CD1c-positive myeloid dendritic cell (primary cell): ENCODE measurements at regions not wholly inside any gene's neighbourhood (a gene's known extent, or its start where the extent isn't known, plus 50 kb on each side); places are given as distances from the start of the nearest gene placed in this dataset.
"Not testable (repeated sequence)": the region's sequence is repeated elsewhere in the genome, so short reads cannot be mapped to it uniquely, and the experiment has no call there.

Experiments
- DNase-seq: peaks from one replicate; pipeline ENCODE4 v3.0.0-alpha.2; 2016; ENCODE audit errors: extremely low spot score

DNA sequence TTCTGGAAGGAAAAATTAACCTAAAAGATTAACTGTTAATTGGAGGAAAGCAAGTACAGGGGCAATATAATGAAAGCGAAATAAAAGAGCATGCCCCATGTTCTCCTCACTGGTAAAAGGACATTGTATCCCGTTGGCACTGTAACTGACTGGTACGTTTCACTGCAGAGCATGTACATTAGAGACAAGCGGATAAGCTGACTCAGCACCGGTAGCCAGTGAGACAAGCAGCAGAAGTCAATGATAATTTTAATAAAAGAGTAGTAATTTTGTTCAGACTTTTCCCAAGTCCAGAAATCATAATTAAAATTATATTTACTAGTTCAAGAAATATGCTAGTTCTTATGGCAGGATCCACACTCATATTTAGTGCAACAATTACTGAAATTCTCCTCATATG, 161.5 kb upstream of the VWC2 start:
- DNase-seq: no peak

DNA sequence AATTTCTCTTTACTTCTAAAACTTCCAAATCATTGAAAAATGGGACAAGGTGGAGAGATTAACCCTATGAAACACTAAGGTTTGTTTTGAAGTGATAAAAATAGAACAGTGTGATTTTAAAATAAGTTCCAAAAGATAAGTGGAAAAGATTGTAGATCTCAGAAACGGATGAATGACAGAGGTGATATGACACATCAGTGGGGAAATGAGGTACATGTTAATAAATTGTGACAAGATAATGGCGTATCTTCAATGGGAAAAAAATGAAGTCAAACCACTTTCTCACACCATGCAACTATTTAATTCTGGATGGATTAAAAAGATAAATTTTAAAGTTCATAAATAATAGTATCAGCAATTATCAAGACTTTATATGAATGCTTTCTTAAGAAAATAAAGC, 159.7 kb upstream of the VWC2 start:
- no peak for DNase-seq

DNA sequence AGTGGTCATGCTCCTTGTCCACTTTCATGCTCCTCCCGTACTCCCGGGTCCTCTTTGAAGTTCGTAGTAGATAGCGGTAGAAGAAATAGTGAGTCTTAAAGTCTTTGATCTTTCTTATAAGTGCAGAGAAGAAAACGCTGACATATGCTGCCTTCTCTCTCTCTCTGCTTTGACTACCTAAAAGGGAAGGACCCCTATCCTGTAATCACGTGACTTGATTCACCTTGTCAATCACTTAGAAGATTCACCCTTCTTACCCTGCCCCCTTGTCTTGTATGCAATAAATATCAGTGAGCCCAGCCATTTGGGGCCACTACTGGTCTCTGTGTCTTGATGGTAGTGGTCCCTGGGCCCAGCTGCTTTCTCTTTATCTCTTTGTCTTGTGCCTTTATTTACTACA, 158.5 kb upstream of the VWC2 start:
- DNase-seq: not testable (repeated sequence)

DNA sequence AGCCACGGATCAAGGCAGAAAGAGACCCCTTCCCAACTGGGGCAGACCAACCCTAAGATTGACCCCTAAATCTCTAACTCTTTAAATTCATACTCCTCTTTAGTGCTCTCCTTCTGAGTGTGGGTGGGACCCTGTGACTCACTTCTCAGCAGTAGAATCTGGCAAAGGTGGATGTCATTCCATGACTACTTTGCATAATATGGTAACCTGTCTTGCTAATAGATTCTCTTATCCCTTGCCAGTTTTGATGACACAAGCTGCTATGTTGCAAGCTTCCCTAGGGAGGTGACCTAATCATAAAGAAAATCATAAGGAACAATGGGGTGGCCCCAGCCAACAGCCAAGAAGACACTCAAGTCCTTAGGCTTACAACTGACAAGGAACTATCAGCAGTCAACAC, 155.4 kb upstream of the VWC2 start:
- DNase-seq: no peak

DNA sequence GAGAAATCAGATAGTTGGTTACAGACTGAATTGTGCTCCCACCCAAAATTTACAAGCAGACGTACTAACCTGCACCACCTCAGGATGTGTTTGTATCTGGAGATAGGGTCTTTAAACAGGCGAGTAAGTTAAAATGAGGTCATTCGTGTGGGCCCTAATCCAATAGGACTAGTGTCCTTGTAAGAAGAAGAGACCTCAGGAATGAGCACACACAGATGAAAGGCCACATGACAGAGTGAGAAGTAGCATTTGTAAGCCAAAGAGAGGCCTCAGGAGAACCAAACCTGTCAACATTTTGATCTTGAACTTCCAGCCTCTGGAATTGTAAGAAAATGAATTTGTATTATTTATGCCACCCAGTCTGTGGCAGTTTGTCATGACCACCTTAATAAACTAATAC, 149.5 kb upstream of the VWC2 start:
- no peak for DNase-seq

DNA sequence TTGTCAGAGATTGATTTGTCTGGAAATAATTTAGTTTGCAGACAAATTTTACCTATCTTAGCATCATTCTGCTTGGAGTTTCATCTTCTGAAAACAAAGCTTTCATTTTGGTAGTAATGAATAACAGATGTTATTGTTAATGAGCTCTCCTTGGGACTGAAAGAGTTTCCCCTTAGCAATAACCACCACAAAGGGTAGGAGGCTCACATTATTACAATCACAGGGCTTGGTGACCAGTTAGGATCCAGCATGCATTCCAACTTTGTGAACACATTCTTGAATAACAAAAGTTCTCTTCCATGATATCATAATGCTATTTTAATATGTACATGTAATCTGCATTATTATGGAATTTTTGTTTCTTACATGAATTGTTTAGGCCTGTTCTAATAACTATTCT, 148.8 kb upstream of the VWC2 start:
- no peak for DNase-seq

DNA sequence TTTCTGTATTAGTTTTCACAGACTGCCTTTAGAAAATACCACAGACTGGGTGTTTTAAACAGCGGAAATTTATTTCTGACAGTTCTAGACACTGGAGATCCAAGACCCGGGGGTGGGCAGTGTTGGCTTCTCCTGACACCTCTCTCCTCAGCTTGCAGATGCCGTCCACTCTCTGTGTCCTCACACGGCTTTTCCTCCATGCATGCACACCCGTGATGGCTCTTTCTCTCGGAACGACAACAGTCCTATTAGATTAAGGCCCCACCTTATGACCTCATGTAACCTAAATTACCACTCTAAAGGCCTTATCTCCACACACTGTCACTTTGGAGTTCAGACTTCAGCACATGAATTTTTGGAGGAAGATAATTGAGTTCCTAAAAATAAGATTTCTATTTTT, 142.9 kb upstream of the VWC2 start:
- DNase-seq: no peak

DNA sequence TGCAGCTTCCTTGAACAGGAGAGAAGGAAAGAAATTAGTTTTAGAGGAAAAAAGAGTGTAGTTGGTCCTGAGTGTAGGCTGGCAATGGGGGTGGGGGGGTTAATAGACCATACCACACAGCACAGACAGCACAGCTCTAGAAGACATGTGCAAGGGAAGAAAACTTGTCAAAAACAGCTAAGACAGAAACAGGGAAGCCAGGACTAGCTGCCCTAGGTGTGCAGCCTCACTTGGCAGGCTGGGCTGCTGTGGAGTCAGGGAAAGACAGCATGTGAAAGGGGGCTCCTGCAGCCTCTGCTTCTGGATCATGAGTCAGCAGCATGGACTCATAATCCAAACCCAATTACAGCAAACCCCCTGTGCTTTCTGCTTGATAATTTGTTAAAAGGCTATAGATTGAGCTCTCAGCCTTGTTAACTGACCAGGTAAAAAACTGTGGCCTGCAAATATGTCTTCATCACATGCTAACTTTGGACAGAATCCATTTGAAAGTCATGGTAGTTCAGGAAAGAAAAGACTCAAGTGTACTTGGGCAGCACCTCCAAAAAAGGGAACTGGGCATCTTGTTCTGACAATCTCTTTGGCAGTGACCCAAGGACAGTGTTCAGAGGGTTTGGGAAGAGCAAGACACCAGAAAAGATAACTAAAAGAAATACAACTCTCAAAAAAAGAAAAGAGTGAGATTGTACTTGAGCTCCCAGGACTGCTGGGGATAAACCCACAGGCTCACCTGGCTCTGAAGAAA, 142.2 kb upstream of the VWC2 start:
- peak; percentile 54 for DNase-seq

DNA sequence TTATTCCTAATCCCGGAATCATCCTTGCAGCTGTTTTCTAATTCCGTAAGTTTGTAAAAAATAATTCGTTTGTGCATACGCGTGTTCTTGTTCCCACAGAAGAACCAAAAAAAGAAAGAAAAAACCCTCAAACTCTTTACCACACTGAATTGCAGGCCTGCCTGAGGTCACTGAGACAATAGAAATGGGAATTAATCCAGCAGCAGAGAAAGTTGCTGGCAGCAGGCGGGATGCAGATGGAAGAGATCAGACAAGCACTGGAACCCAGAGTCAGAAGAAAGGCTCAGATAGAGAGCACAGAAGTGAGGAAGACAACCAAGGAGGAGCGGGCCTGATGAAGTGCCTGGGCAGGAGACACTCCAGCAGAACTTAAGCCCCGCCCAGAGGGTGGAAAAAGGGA, 141.5 kb upstream of the VWC2 start:
- DNase-seq: no peak

DNA sequence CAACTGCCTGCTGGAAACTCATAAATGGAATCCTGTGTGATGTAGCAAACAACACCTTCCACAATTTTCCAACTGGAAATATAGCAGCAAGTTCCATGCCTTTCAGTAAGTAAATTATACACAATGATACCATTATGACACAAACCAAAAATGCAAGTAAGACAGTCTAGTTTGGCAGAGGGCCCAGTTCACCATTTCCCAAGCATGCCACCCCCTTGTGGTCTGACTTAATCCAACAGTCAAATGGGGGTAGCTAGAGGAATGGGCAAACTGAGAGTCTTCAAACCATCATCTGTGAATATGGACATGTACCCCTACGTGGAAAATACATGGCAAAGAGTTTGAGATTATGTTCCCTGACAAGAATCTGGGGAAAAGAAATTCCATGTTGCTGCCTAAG, 137.6 kb upstream of the VWC2 start:
- DNase-seq: peak; percentile 11

DNA sequence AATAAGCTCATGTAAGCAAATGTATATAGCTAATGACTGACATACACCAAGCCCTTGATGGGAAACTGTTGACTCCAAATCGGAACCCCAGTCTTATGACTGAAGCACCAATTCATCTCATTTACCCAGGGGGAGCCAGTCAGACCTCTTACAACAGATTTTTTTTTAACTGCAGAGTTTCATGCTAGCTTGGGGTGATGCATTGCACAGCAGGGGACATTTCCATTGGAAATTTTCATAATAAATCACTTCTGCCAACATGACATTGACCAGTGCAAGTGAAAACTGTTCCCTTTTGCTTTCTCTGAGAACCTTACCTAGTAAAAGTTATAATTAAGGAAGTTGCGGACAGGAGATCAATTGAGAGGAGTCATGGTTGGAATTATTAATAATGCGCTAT, 137.0 kb upstream of the VWC2 start:
- DNase-seq: no peak

DNA sequence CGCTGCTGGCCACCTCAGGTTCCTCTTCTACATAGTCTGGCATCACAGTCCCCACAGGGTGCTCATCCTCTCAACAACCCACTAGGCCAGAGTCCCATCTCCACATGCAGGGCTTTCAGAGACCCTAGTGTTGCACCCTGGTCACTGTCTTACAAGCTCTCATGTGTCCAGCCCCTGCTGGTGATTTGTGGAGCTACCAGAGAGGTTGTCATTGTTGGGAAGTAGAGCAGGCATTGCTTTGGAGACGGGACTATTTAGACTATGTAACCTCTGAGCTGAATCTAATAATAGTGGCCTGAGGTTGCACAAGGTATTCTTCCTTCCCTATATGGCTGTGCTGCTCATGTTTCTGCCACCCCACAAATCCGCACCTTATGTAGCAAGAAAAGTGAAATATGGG, 135.3 kb upstream of the VWC2 start:
- DNase-seq: peak; percentile 31

DNA sequence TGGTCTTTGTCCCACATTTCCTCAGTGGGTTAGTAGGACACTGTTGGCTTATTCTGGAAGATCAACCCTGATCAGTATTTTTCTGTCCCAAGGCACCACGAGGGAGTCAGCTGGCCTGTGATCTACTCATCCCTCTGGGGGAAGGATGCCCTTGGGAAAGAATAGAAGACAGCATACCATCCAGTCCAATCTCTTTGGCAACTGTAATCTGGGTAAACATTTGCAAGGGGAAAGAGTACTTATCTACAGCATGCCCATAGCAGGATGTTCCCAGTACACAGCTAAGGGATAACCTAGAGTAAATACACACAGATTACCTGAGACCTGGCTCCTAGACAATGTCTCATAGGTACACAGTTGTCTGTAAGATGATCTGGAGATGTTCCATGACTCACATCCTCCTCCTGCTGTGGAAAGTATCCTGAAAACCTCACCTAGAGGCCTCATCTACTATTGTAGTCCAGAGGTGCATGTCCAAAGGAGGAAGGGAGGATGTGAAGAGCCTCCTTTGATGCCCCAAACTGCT, 134.3 kb upstream of the VWC2 start:
- DNase-seq: no peak

DNA sequence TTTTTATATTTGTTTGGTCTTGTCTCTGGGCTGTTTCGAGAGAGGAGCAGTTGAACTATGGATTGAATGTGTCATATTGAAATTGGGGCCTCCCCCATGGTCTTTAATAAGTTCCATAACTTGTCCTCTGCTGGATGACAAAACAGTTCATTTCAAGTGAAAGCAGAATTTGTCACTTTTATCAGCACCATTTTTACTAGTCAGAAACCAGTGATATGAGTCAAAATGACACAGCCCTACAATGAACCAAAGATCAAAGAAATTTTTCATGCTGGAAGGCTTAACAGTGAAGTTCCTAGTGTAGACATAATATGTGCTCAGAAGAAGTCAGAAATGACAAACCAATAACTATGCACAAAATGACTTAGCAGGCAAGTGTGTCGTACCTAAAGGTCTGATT, 133.6 kb upstream of the VWC2 start:
- DNase-seq: no peak

DNA sequence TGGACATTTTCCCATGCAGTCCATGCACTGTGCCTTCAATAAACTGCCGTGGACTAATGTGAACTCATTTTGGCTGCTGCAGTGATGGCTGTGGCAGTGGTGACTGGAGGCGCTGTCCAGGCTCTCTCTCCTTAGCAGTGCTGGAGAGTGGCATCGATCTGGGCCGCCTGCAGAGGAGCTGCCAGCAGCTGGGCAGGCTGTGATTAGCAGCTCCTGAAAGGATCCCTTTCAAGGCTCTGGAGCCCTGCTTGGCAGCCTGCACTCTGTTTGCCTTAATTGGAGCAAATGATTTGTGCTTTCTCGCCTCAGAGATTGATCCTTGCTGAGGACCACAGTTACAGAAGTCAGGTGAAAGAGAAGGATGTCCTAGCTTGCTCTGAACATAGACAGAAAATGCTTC, 130.1 kb upstream of the VWC2 start:
- DNase-seq: no peak

DNA sequence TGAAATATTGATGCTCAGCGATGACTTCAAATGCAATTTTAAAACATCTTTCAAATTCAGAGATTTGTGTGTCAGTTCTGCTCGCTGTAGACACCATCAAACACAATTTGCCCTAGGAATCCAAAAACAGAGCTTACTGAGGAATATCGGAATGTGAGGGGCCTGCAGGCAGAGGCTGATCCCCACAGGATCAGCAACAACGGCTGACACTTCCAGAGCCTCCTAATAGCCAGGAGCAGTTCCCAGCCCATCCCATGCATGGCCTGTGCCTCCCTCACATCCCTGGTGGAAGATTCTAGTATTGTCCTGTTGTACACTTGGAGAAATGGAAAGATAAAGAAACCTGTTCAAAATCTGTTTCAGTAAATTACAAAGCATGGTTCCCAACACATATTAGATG, 129.7 kb upstream of the VWC2 start:
- DNase-seq: no peak

DNA sequence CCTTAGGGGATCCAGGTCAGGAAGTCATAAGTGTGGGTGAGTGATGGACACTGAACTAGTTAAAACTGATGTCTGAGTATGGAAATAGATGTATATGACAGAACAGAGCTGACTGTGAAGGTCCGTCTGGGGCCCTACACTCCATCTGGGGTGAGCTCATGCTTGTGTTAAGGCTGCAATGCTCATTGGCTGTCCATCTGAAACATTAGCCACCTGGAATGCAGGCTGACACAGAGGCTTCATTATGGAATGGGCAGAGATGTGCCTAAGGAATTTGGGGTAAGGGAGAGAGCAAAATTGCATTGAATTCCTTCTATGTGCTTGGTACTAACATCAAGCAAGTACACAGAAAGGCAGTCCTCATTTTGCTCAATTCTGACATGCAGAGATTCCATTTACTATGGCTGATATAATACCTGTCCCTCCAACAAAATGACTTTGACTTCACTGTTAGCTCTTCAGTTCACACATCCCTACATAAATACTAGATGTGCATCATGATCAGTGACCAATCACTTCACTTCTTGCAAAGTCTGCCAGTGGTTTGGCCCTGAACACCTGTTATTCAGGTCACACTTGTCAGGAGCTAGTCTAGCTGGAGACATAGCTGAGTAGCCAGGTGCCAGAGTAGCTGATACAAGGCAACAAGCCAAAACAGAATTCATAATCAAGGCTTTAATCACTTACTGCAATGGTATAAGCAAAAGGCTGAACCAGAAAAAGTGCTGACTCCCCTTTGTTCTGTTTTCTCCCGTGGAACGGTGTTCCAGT, 128.9 kb upstream of the VWC2 start:
- DNase-seq: no peak

DNA sequence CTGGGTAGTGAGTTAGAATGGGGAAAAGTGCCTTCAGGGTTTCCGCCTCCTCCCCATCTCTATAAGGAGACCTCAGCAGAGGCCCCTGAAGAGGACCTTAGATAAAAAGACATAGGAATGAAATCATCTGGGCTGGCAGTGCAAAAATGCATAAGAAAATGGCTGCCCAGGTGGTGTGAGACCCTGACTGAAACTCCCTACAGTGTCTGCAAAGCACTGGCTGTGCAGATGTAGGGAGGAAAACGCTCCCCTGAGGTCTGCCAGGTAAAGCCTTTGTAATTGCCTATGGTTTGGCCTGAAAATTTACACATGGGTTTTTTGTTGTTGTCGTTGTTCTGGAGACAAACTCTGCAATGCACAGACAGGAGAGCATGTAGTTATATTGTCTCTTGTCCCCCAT, 128.1 kb upstream of the VWC2 start:
- DNase-seq: no peak

DNA sequence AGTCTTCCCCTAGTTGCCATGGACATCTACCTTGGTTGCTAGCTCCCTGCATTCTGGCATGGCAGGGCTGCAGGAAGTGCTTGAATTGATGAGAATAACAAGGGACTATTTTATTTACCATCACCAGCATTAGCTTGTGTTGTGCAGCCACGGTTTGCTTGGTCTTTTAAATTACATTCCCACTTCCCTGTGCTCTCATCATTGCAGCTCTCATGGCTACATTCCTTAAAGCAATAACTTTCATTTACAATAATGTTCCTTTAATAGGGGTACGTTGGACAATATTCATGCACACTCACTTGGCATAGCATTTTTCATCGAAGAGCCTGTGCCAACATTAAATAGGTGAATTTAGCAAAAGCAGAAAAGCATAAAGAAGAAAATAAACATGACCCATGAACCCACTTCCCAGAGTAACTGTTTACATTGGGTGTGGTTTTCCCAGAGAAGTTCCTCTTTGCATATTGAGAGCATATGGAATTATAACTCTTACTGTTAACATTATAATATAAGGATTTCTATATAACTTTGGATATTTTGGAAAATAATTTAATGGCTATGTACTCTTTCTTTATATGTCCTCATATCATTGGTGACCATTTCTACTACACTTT, 113.2 kb upstream of the VWC2 start:
- no peak for DNase-seq

DNA sequence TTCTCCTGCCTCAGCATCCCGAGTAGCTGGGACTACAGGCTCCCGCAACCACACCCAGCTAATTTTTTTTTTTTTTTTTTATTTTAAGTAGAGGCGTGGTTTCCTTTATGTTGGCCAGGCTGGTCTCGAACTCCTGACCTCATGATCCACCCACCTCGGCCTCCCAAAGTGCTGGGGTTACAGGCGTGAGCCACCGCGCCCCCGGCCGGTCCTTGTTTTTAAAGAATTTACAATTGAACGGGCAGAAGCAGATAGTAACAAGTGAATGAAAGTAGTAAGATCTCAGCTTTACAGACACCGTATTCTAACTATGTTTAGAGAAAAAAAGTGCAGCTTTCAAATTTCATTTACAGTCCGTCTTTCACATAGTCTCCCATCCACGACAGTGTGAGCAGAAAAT, 112.5 kb upstream of the VWC2 start:
- DNase-seq: no peak

DNA sequence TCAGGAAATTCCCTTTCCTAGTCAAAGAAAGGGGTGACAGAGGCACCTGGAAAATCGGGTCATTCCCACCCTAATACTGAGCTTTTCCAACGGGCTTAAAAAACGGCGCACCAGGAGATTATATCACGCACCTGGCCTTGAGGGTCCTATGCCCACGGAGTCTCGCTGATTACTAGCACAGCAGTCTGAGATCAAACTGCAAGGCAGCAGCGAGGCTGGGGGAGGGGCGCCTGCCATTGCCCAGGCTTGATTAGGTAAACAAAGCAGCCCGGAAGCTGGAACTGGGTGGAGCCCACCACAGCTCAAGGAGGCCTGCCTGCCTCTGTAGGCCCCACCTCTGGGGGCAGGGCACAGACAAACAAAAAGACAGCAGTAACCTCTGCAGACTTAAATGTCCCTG, 107.5 kb upstream of the VWC2 start:
- DNase-seq: not testable (repeated sequence)

DNA sequence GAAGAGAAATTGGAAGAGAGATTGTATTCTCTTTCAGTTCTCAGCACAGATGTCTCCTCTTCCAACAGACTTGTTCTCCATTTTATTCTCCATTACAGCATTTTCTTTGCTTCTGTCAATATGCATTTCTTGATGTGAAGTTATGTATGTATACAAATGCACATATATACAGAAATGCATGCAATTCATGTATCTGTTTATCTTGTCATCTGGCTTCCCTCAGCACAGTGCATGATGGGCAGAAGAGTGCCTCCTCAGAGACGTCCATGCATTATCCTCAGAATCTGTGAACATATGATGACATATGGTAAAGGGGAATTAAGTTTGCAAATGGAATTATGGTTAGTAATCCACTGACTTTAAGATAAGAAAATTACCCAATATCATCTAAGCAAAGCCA, 106.7 kb upstream of the VWC2 start:
- DNase-seq: no peak

DNA sequence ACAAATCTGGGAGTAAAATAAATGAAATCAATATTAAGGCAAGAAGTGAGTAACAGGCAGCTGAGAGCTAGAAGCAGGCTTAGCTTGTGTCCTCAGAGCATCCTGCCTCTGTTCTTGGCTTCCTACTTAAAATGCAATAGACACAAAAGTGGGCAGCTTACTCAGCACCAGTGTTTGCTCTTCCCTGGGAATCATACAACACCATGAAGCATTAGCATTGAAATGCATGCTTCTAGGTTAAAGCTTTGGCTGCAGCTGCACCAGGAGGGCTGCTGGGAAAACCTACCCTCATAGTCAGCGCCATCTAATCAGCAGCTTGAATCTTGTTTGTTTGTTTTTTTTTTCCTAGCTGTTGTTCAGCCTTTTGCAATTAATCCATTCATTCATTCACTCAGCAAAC, 104.2 kb upstream of the VWC2 start:
- DNase-seq: no peak
